GM12878 (cell line): ENCODE measurements at regions not wholly inside any gene's neighbourhood (a gene's known extent, or its start where the extent isn't known, plus 50 kb on each side); places are given as distances from the start of the nearest gene placed in this dataset.

Experiments
- ATAC-seq: fragments of 200-7000 bp; cut with Tn5 transposase; 3 replicates; pipeline ENCODE4 v1.9.1; 2020; ENCODE audit warnings: mild to moderate bottlenecking, moderate library complexity
- BruUV-seq: library from RNA; stranded (reverse); fragments of 400-500 nt; replicated peaks from 2 replicates; lab custom pipeline; 2021; lab: Mats Ljungman, UMichigan
- CTCF ChIA-PET: fragments of 300-600 bp; sonication (Branson Sonifier 250); formaldehyde crosslinking; extraction: SDS; loops from one replicate; lab custom pipeline; 2021; ENCODE audit warnings: inconsistent platforms; lab: Yijun Ruan, JAX
- POLR2A ChIA-PET: fragments of 350-600 bp; formaldehyde crosslinking; extraction: SDS; loops from one replicate; lab custom pipeline; 2021; ENCODE audit warnings: inconsistent platforms; lab: Charles Lee
- RAD21 ChIA-PET: fragments of 300-600 bp; sonication (Branson Sonifier 250); formaldehyde crosslinking; loops from one replicate; lab custom pipeline; 2023; ENCODE audit warnings: antibody characterized with exemption; ENCODE audit not compliant: unreplicated experiment; lab: Charles Lee
- SMC1A ChIA-PET: fragments of 300-600 bp; sonication (Branson Sonifier 250); formaldehyde crosslinking; loops from one replicate; lab custom pipeline; 2023; ENCODE audit not compliant: unreplicated experiment, uncharacterized antibody; lab: Charles Lee
- DNase-seq: peaks from one replicate; pipeline ENCODE4 v3.0.0-alpha.2; 2011; ENCODE audit warnings: low read depth, low spot score
- FAIRE-seq: peaks from 3 replicates; lab custom pipeline; 2011; peaks lifted over from hg19 to GRCh38; lab: Jason Lieb, UNC
- H2AFZ ChIP-seq: 2 replicates; pipeline ENCODE4 v1.6.0; 2011; ENCODE audit warnings: low read depth, low read length, control low read depth; ENCODE audit not compliant: control insufficient read depth
- H3K27ac ChIP-seq: 2 replicates; pipeline ENCODE4 v1.5.1; 2011; ENCODE audit warnings: control low read depth; ENCODE audit not compliant: control insufficient read depth, insufficient read depth
- H3K27me3 ChIP-seq, 2 experiments: replicated peaks in 1 of 2; 2 replicates each; pipeline versions ENCODE4 v1.6.0 to v1.6.1; 2011; ENCODE audit warnings: low read length in 1 of 2; ENCODE audit not compliant: control insufficient read depth in 2 of 2, insufficient read depth in 2 of 2
- H3K36me3 ChIP-seq, 2 experiments: 2 replicates each; pipeline ENCODE4 v1.5.1; 2011; ENCODE audit warnings: low read length in 1 of 2; ENCODE audit not compliant: control insufficient read depth in 2 of 2, insufficient read depth in 2 of 2
- H3K4me1 ChIP-seq: 2 replicates; pipeline ENCODE4 v1.6.1; 2011; ENCODE audit warnings: mild to moderate bottlenecking, low read length, moderate library complexity, mixed read lengths; ENCODE audit not compliant: control insufficient read depth, insufficient read depth
- H3K4me2 ChIP-seq: 2 replicates; pipeline ENCODE4 v1.6.0; 2011; ENCODE audit warnings: control low read depth; ENCODE audit not compliant: control insufficient read depth, insufficient read depth
- H3K4me3 ChIP-seq: fragments of 200-600 bp; sonication (generic); 2 replicates; pipeline ENCODE4 v1.5.1; 2016
- H3K79me2 ChIP-seq: 2 replicates; pipeline ENCODE4 v1.6.0; 2011; ENCODE audit warnings: low read length; ENCODE audit not compliant: control insufficient read depth, insufficient read depth
- H3K9ac ChIP-seq: 2 replicates; pipeline ENCODE4 v1.8.0; 2011; ENCODE audit warnings: low read length, control low read depth, mixed read lengths; ENCODE audit not compliant: control insufficient read depth, insufficient read depth
- H3K9me3 ChIP-seq: replicated peaks from 3 replicates; pipeline ENCODE4 v1.5.1; 2011; ENCODE audit warnings: mild to moderate bottlenecking, low read length; ENCODE audit not compliant: control insufficient read depth, insufficient read depth
- H4K20me1 ChIP-seq: 2 replicates; pipeline ENCODE4 v1.6.0; 2011; ENCODE audit not compliant: control insufficient read depth, insufficient read depth
- BACH1 ChIP-seq: fragments of 450-650 bp; IDR thresholded peaks from 2 replicates; pipeline ENCODE4 v1.6.1; 2017; ENCODE audit warnings: mild to moderate bottlenecking, borderline replicate concordance
- BHLHE40 ChIP-seq, 2 experiments: fragments of 450-650 bp in 1 of 2; IDR thresholded peaks; 2 replicates each; pipeline ENCODE4 v1.6.1; 2011 to 2017; ENCODE audit warnings: low read depth in 2 of 2, borderline replicate concordance in 1 of 2, improper control_type of control experiment in 1 of 2, low read length in 1 of 2, mild to moderate bottlenecking in 1 of 2
- E2F4 ChIP-seq: IDR thresholded peaks from 2 replicates; pipeline ENCODE4 v1.6.1; 2012; ENCODE audit warnings: low read depth, low read length, improper control_type of control experiment
- ESRRA ChIP-seq: IDR thresholded peaks from 2 replicates; pipeline ENCODE4 v1.6.1; 2012; ENCODE audit warnings: mild to moderate bottlenecking, low read length, improper control_type of control experiment
- EZH2 ChIP-seq: IDR thresholded peaks from 2 replicates; pipeline ENCODE4 v1.6.1; 2012; ENCODE audit warnings: low read depth, mild to moderate bottlenecking, control low read depth, inconsistent platforms, low read length, borderline replicate concordance; ENCODE audit not compliant: control insufficient read depth
- FOXK2 ChIP-seq: fragments of 450-650 bp; IDR thresholded peaks from 2 replicates; pipeline ENCODE4 v1.6.1; 2017; ENCODE audit warnings: mild to moderate bottlenecking, moderate library complexity
- HCFC1 ChIP-seq: fragments of 150-350 bp; IDR thresholded peaks from 2 replicates; pipeline ENCODE4 v1.6.1; 2014; ENCODE audit warnings: low read length
- HDAC2 ChIP-seq: fragments of 200-600 bp; sonication (generic); IDR thresholded peaks from 2 replicates; pipeline ENCODE4 v1.6.1; 2017
- IKZF2 ChIP-seq, 2 experiments: fragments of 450-650 bp; IDR thresholded peaks; 2 replicates each; pipeline ENCODE4 v1.6.1; 2017; ENCODE audit warnings: mild to moderate bottlenecking in 2 of 2, moderate library complexity in 2 of 2
- MTA3 ChIP-seq: IDR thresholded peaks from 2 replicates; pipeline ENCODE4 v1.6.1; 2012; ENCODE audit warnings: low read length, inconsistent platforms, borderline replicate concordance
- MYB ChIP-seq: fragments of 150-350 bp; IDR thresholded peaks from 2 replicates; pipeline ENCODE4 v1.6.1; 2014; ENCODE audit warnings: mild to moderate bottlenecking, low read depth, low read length, borderline replicate concordance
- NFXL1 ChIP-seq: fragments of 450-650 bp; IDR thresholded peaks from 2 replicates; pipeline ENCODE4 v1.6.1; 2017; ENCODE audit warnings: antibody characterized with exemption, mild to moderate bottlenecking, borderline replicate concordance
- NFYA ChIP-seq: IDR thresholded peaks from 2 replicates; pipeline ENCODE4 v1.6.1; 2011; ENCODE audit warnings: low read depth, mild to moderate bottlenecking, low read length, improper control_type of control experiment, borderline replicate concordance
- PAX5 ChIP-seq: IDR thresholded peaks from 2 replicates; pipeline ENCODE4 v1.6.1; 2011; ENCODE audit warnings: low read depth, low read length, borderline replicate concordance
- POLR2AphosphoS2 ChIP-seq: IDR thresholded peaks from 2 replicates; pipeline ENCODE4 v1.6.1; 2011; ENCODE audit warnings: low read depth, mild to moderate bottlenecking, low read length, improper control_type of control experiment, moderate library complexity
- POLR2AphosphoS5 ChIP-seq: IDR thresholded peaks from 2 replicates; pipeline ENCODE4 v1.6.1; 2011; ENCODE audit warnings: mild to moderate bottlenecking, low read length, inconsistent platforms
- RAD21 ChIP-seq: IDR thresholded peaks from 2 replicates; pipeline ENCODE4 v1.6.1; 2011; ENCODE audit warnings: mild to moderate bottlenecking, low read depth, low read length, moderate library complexity; ENCODE audit not compliant: insufficient read depth
- RAD51 ChIP-seq: fragments of 450-650 bp; IDR thresholded peaks from 2 replicates; pipeline ENCODE4 v1.6.1; 2016; ENCODE audit warnings: moderate library complexity, mild to moderate bottlenecking, inconsistent platforms
- SRF ChIP-seq, 2 experiments: IDR thresholded peaks; 2 replicates each; pipeline ENCODE4 v1.6.1; 2011; ENCODE audit warnings: low read depth in 2 of 2, low read length in 2 of 2, mild to moderate bottlenecking in 1 of 2, moderate library complexity in 1 of 2
- WGBS: methylation state at CpG from one replicate; pipeline ENCODE4 v1.1.6; 2016; ENCODE audit warnings: low lambda C conversion rate; ENCODE audit not compliant: insufficient replicate concordance, insufficient coverage; ENCODE audit errors: missing lambda C conversion rate; 5-methylcytosine and 5-hydroxymethylcytosine counted together
- in situ Hi-C: fragments of 300-500 bp; cut with MboI; formaldehyde crosslinking; loops from 9 replicates; pipeline ENCODE4 v1.14.3; 2018; ENCODE audit warnings: mixed read lengths
- intact Hi-C: fragments of 100-400 bp; cut with micrococcal nuclease; formaldehyde crosslinking; loops from one replicate; pipeline ENCODE4 v1.14.2; 2022; ENCODE audit not compliant: unreplicated experiment
- TF ChIP-seq, protein P1 (sequence below): fragments of 150-350 bp; IDR thresholded peaks from 2 replicates; pipeline ENCODE4 v1.6.1; 2016; ENCODE audit warnings: low read depth, low read length
- TF ChIP-seq, protein P2 (sequence below): fragments of 150-350 bp; IDR thresholded peaks from 2 replicates; pipeline ENCODE4 v1.6.1; 2014; ENCODE audit warnings: mild to moderate bottlenecking, low read depth, low read length

DNA sequence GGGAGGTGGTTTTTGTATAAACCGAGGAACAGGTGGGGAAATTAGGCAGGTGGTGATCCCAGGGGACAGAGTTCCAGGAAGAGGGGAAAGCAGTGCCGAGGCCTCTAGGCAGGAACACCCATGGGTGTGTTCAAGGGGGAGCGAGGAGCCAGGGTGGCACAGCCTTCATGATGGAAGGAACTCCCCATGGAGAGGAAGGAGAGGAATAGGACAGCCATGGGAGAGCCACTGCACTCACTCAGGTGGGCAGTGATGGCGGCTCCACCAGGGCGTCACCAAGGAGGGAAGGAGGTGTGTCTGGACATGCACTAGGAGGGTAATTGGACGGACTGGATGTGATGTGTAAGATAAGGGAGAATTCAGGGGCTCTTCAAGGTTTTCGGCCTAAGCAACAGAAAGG lies 98.2 kb downstream of the THBS2 start (continued):
- TF ChIP-seq, protein P1, sequence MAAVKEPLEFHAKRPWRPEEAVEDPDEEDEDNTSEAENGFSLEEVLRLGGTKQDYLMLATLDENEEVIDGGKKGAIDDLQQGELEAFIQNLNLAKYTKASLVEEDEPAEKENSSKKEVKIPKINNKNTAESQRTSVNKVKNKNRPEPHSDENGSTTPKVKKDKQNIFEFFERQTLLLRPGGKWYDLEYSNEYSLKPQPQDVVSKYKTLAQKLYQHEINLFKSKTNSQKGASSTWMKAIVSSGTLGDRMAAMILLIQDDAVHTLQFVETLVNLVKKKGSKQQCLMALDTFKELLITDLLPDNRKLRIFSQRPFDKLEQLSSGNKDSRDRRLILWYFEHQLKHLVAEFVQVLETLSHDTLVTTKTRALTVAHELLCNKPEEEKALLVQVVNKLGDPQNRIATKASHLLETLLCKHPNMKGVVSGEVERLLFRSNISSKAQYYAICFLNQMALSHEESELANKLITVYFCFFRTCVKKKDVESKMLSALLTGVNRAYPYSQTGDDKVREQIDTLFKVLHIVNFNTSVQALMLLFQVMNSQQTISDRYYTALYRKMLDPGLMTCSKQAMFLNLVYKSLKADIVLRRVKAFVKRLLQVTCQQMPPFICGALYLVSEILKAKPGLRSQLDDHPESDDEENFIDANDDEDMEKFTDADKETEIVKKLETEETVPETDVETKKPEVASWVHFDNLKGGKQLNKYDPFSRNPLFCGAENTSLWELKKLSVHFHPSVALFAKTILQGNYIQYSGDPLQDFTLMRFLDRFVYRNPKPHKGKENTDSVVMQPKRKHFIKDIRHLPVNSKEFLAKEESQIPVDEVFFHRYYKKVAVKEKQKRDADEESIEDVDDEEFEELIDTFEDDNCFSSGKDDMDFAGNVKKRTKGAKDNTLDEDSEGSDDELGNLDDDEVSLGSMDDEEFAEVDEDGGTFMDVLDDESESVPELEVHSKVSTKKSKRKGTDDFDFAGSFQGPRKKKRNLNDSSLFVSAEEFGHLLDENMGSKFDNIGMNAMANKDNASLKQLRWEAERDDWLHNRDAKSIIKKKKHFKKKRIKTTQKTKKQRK: no peak
- no peak for TF ChIP-seq BACH1
- no peak for TF ChIP-seq MYB
- no peak for TF ChIP-seq POLR2AphosphoS2
- TF ChIP-seq POLR2AphosphoS5: no peak
- TF ChIP-seq RAD21: no peak
- TF ChIP-seq, protein P2, sequence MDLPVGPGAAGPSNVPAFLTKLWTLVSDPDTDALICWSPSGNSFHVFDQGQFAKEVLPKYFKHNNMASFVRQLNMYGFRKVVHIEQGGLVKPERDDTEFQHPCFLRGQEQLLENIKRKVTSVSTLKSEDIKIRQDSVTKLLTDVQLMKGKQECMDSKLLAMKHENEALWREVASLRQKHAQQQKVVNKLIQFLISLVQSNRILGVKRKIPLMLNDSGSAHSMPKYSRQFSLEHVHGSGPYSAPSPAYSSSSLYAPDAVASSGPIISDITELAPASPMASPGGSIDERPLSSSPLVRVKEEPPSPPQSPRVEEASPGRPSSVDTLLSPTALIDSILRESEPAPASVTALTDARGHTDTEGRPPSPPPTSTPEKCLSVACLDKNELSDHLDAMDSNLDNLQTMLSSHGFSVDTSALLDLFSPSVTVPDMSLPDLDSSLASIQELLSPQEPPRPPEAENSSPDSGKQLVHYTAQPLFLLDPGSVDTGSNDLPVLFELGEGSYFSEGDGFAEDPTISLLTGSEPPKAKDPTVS: no peak
- no peak for TF ChIP-seq NFXL1
- TF ChIP-seq PAX5: no peak

GRCh38 chr6:169153401-169153800 lies 100.2 kb downstream of the THBS2 start:
- DNase-seq (no peak), ATAC-seq (no peak), FAIRE-seq (no peak)
- no peaks in the 10 kb centered on the region for H3K9me3 ChIP-seq
- in situ Hi-C loops (no loop called here), intact Hi-C loops (no loop called here)
- 16% methylated on average over 4 of the region's 4 CpGs for WGBS
- no peaks in the 10 kb centered on the region for H3K36me3 ChIP-seq
- H3K4me2 ChIP-seq: no peak overlapping the region
- ChIA-PET POLR2A (no interaction called here), CTCF (no interaction called here), SMC1A (no interaction called here), RAD21 (no interaction called here)
- no peaks in the 10 kb centered on the region for H4K20me1 ChIP-seq
- H3K27ac ChIP-seq: no peak overlapping the region
- no TSS peak for BruUV-seq
- H3K27me3 ChIP-seq: no peaks in the 10 kb centered on the region
- H3K9ac ChIP-seq: no peak overlapping the region
- no peaks in the 10 kb centered on the region for H3K4me1 ChIP-seq
- H2AFZ ChIP-seq: no peak overlapping the region
- H3K4me3 ChIP-seq: no peak overlapping the region
- H3K79me2 ChIP-seq: no peaks in the 10 kb centered on the region
- TF ChIP-seq ESRRA (no peak), IKZF2 (IDR thresholded peaks at IDR 0.05) (no peak), NFYA (no peak), E2F4 (no peak), EZH2 (no peak), HCFC1 (no peak), RAD51 (no peak), MTA3 (no peak), SRF (IDR thresholded peaks at IDR 0.05; ENCODE audit: low read depth in 2 of 2, low read length in 2 of 2) (no peak), BHLHE40 (IDR thresholded peaks at IDR 0.05; ENCODE audit: borderline replicate concordance in 1 of 2, low read depth in 2 of 2, low read length in 1 of 2) (no peak), HDAC2 (no peak), FOXK2 (no peak)
